AG09309 (cell line): ENCODE measurements at regions not wholly inside any gene's neighbourhood (a gene's known extent, or its start where the extent isn't known, plus 50 kb on each side); places are given as distances from the start of the nearest gene placed in this dataset.

Source experiments
- DNase-seq: peaks from one replicate; pipeline ENCODE4 v3.0.0-alpha.2; 2010; ENCODE audit warnings: low read depth
- H3K4me3 ChIP-seq: 2 replicates; pipeline ENCODE4 v1.5.1; 2011; ENCODE audit warnings: mild to moderate bottlenecking, low read depth, low read length, moderate library complexity; ENCODE audit not compliant: control insufficient read depth
- TF ChIP-seq, protein P1 (sequence below): IDR thresholded peaks from 2 replicates; pipeline ENCODE4 v1.5.1; 2011; ENCODE audit warnings: mild to moderate bottlenecking, low read depth, low read length, inconsistent platforms; ENCODE audit not compliant: insufficient read depth, control insufficient read depth; ENCODE audit errors: missing control alignments

GRCh38 chr2:114063346-114063745, 173.5 kb downstream of the ACTR3 start:
- H3K4me3 ChIP-seq = no peak overlapping the region
- DNase-seq = no peak
- TF ChIP-seq, protein P1, sequence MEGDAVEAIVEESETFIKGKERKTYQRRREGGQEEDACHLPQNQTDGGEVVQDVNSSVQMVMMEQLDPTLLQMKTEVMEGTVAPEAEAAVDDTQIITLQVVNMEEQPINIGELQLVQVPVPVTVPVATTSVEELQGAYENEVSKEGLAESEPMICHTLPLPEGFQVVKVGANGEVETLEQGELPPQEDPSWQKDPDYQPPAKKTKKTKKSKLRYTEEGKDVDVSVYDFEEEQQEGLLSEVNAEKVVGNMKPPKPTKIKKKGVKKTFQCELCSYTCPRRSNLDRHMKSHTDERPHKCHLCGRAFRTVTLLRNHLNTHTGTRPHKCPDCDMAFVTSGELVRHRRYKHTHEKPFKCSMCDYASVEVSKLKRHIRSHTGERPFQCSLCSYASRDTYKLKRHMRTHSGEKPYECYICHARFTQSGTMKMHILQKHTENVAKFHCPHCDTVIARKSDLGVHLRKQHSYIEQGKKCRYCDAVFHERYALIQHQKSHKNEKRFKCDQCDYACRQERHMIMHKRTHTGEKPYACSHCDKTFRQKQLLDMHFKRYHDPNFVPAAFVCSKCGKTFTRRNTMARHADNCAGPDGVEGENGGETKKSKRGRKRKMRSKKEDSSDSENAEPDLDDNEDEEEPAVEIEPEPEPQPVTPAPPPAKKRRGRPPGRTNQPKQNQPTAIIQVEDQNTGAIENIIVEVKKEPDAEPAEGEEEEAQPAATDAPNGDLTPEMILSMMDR = no peak

DNA sequence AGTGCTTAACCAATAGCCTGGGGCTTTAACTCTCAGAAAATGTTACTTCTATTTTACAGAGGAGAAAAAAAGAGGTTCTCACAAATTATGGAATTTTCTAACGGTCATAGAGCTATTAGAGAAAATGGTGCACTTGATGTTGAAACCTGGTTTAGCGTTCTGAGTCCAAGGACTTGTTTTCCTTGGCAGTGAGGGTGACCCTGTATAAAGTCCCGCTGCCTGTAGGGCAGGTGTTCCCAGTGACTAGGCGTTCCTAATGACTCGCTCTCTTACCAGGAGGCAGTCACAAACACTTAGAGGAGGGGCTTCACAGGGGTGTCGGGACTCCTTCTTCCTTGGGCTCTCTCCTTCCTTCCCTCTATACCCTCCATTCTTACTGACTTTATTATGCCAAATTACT, 175.8 kb downstream of the ACTR3 start:
- TF ChIP-seq, protein P1 = no peak
- DNase-seq = no peak
- no peak overlapping the region for H3K4me3 ChIP-seq

- TF ChIP-seq, protein P1 = no peak
- no peak for DNase-seq
- no peak overlapping the region for H3K4me3 ChIP-seq
Measured at GRCh38 chr2:114066186-114066747, 176.4 kb downstream of the ACTR3 start.

DNA sequence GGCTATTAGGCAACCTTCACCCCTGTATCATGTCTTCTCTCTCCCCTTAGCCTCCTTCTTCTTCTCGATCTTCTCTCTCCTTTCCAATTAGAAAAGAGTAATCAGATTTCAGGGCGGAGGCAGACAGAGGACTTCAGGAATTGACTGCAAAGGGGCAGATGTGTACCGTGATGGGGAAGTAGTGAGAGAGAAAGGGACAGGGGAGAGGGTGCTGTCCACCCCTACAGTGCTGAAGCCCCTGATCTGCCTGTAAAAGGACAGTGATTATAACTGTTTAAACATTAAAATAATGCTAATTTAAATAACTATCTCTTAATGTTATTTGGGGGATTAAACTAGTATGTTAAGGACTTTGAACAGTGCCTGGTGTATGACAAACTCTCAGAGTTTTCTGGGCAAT, 178.5 kb downstream of the ACTR3 start:
- TF ChIP-seq, protein P1 = no peak
- H3K4me3 ChIP-seq = no peak overlapping the region
- DNase-seq = no peak

DNA sequence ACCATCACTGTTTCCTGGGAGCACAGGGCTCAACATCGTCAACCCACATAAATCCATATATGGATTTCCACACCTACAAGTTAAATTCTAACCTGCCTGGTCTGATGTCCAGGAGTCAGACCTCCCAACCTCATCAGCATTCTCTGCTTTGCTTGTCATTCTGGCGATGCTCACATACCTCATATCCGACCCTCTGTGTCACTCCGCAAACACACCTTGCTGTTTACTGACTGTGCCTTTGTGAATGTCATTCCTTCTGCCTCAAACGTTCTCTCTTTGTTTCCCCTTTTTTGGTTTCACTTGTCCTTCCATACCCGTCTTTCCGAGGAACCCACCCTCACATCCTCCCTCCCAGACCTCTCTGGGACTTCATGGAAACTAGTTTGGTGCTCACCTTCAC, 187.1 kb downstream of the ACTR3 start:
- no peak for DNase-seq
- no peak overlapping the region for H3K4me3 ChIP-seq
- TF ChIP-seq, protein P1 = no peak

DNA sequence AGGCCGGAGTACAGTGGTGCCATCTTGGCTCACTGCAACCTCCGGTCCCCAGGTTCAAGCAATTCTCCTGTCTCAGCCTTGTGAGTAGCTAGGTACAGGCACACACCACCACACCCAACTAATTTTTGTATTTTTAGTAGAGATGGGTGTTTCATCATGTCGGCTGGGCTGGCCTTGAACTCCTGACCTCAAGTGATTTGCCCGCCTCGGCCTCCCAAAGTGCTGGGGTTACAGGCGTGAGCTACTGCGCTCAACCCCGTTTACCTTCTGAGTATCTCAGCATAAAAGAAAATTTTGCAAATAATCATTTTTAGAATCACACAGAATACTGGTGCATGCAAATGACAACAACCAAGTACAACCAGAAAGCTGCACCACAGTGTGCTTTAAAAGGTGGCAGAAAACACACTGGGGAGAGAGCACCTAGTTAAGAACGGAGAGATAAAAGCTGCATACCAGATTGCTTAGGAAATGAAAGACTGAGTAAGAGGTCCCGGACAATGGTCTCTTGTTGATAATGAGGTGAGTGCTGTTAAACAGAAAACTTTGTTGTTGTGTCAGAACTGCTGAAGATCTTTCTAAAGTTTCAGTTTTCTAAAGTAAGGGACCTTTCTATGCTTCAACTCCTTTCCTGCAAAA, 189.6 kb downstream of the ACTR3 start:
- TF ChIP-seq, protein P1 = no peak
- no peak for DNase-seq
- H3K4me3 ChIP-seq = no peak overlapping the region
